GM12891 (cell line): ENCODE measurements at regions not wholly inside any gene's neighbourhood (a gene's known extent, or its start where the extent isn't known, plus 50 kb on each side); places are given as distances from the start of the nearest gene placed in this dataset.

Source experiments
- DNase-seq: peaks from one replicate; pipeline ENCODE4 v3.0.0; 2011; ENCODE audit warnings: low spot score; ENCODE audit not compliant: insufficient read length
- FAIRE-seq: peaks from 2 replicates; lab custom pipeline; 2011; peaks lifted over from hg19 to GRCh38; lab: Jason Lieb, UNC
- PAX5 ChIP-seq: IDR thresholded peaks from 2 replicates; pipeline ENCODE4 v1.6.1; 2011; ENCODE audit warnings: low read length, moderate library complexity, mild to moderate bottlenecking; ENCODE audit not compliant: insufficient read depth, severe bottlenecking
- POLR2A ChIP-seq: IDR thresholded peaks from 2 replicates; pipeline ENCODE4 v1.6.1; 2011; ENCODE audit warnings: low read depth, low read length, control low read depth
- POLR2AphosphoS5 ChIP-seq: IDR thresholded peaks from 2 replicates; pipeline ENCODE4 v1.6.1; 2011; ENCODE audit warnings: low read depth, low read length, control low read depth
- POU2F2 ChIP-seq: IDR thresholded peaks from 2 replicates; pipeline ENCODE4 v1.6.1; 2011; ENCODE audit warnings: low read depth, mild to moderate bottlenecking, control low read depth, low read length, moderate library complexity
- SPI1 ChIP-seq: IDR thresholded peaks from 2 replicates; pipeline ENCODE4 v1.6.1; 2011; ENCODE audit warnings: low read depth, low read length, control low read depth
- TAF1 ChIP-seq: IDR thresholded peaks from 2 replicates; pipeline ENCODE4 v1.6.1; 2011; ENCODE audit warnings: low read depth, low read length, control low read depth

DNA sequence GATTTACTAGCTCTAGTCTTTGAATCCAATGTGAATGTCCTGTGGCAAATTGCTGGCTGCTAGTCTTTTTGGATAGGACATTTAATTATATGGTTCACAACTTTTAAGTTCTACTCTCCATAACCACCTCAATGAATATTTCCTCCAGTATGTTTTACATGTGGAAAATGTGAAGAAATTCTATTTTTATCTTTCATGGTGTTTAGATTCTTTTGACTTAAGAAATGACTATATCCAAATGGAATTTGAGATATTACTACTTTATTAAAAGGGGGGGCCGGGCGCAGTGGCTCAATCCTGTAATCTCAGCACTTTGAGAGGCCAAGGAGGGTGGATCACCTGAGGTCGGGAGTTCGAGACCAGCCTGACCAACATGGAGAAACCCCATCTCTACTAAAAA is 202.0 kb downstream of the ARL4A start:
- FAIRE-seq = no peak
- no peak for DNase-seq
- TF ChIP-seq PAX5 (no peak), POU2F2 (no peak), POLR2AphosphoS5 (no peak), POLR2A (no peak), TAF1 (no peak), SPI1 (no peak)

DNA sequence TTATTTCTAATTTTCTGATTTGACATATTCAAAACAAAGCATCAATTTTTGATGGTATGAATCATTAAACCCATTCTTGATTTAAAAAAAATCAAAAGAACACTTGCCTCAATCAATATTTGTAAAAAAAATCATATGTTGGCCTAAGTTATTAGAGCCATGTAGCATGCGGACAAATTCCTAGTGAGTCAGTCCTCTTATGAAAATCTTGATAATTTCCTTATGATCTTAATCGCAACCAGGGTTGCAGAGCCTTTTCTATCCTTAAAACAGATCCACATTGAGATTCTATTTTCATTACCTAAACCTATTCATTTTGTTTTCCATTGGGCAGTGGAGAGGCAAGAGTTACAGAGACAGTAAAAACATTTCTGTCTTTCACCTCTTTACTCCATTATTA is 203.2 kb downstream of the ARL4A start:
- DNase-seq = no peak
- TF ChIP-seq POLR2A (no peak), POLR2AphosphoS5 (no peak), POU2F2 (no peak), TAF1 (no peak)
- no peak for FAIRE-seq

GRCh38 chr7:12893292-12893691 is 205.9 kb downstream of the ARL4A start:
- DNase-seq = no peak
- TF ChIP-seq POLR2AphosphoS5 (no peak), SPI1 (no peak), TAF1 (no peak), POU2F2 (no peak), POLR2A (no peak)

DNA sequence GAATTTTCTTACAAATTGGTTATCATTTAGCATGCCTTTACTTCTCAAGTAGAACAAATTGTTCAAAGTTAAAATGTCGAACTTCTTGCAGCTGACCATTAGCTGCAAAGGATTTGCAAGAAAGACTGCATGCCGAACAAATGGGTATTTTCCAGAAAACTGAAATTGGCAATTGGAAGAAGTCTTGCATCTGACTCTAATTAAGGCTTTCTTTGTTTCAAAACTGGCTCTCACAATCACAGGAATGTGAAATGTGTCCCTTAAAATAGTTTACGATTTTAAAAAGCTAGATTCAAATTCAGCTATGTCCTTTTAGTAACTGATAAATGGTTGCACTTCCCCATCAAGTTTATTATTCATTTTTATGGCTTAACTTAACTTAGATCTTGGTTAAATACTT is 207.9 kb downstream of the ARL4A start:
- no peak for DNase-seq
- TF ChIP-seq TAF1 (no peak), PAX5 (no peak), SPI1 (no peak), POLR2A (no peak), POU2F2 (no peak), POLR2AphosphoS5 (no peak)
- FAIRE-seq = no peak

More at GRCh38 chr7:12893292-12893691, 205.9 kb downstream of the ARL4A start:
- no peak for FAIRE-seq

- no peak for TF ChIP-seq POU2F2
- TF ChIP-seq POLR2A = no peak
- no peak for TF ChIP-seq POLR2AphosphoS5
- TF ChIP-seq SPI1 = no peak
- no peak for TF ChIP-seq PAX5
- no peak for TF ChIP-seq TAF1
- no peak for FAIRE-seq
- no peak for DNase-seq
These were observed 208.9 kb downstream of the ARL4A start for GRCh38 chr7:12896316-12896715.

DNA sequence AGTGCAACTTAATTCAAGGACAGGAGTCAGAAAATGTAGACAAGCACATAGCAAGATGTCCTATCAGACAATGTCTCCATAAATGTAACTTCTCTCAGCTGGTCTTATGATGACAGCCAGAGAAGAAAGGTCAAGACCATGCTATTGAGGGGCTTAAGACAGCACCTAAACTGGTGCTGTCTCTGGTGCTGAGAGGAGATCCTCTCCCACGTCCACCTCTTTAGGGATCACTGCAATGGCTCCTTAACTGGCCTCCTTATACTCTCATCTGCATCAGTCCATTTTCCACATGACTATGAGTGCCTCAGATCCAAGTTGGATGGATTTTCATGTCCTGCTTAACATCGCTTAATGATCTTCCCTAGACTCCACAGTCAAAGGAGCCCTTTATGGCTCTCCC is 210.6 kb downstream of the ARL4A start:
- TF ChIP-seq TAF1 (no peak), POU2F2 (no peak), POLR2AphosphoS5 (no peak), SPI1 (no peak), PAX5 (no peak), POLR2A (no peak)
- DNase-seq (no peak), FAIRE-seq (no peak)

- no peak for TF ChIP-seq POLR2AphosphoS5
- TF ChIP-seq PAX5 = no peak
- no peak for TF ChIP-seq TAF1
- no peak for TF ChIP-seq SPI1
- TF ChIP-seq POU2F2 = no peak
- no peak for TF ChIP-seq POLR2A
- DNase-seq (no peak), FAIRE-seq (no peak)
These were observed 211.2 kb downstream of the ARL4A start for GRCh38 chr7:12898620-12899019.

DNA sequence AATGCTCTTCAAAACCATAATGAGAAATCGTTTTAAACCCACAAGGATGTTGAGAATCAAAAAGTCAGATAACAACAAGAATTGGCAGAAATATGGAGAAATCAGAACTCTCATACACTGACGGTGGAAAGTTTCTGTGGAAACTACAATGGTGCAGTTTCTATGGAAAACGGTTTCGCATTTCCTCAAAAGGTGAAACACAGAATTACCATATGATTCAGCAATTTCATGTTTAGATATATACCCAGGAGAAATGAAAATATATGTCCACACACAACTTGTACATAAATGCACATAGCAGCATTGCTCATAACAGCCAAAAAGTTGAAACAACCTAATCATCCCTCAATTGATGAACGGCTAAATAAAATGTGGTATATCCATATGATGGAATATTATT is 218.2 kb downstream of the ARL4A start:
- FAIRE-seq = no peak
- TF ChIP-seq POLR2AphosphoS5 (no peak), SPI1 (no peak), PAX5 (no peak), POLR2A (no peak), TAF1 (no peak), POU2F2 (no peak)
- DNase-seq = no peak

DNA sequence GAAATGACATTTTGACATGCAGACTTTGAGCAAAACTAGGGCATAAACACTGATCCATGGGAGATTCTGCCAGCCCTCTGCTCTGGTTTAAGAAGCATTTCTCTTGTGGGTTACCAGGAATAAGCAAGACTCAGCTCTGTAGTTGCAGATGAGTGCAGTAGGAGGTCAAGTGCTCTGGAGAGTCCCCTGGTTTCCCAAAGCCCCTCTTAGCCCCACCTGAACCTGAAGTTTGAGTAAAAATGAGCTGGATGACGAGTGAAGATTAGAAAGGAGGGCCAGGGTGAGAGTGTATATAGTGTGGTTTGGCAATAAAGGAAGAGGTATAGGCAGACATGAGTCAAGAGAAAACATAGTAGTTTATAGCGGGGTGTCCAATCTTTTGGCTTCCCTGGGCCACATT is 220.3 kb downstream of the ARL4A start:
- TF ChIP-seq POU2F2 (no peak), POLR2AphosphoS5 (no peak), TAF1 (no peak), PAX5 (no peak), POLR2A (no peak), SPI1 (no peak)
- FAIRE-seq = no peak
- no peak for DNase-seq

- FAIRE-seq (no peak), DNase-seq (no peak)
- TF ChIP-seq TAF1 (no peak), POLR2A (no peak), POLR2AphosphoS5 (no peak), SPI1 (no peak), POU2F2 (no peak), PAX5 (no peak)
These were observed 222.1 kb downstream of the ARL4A start for GRCh38 chr7:12909483-12909882.

DNA sequence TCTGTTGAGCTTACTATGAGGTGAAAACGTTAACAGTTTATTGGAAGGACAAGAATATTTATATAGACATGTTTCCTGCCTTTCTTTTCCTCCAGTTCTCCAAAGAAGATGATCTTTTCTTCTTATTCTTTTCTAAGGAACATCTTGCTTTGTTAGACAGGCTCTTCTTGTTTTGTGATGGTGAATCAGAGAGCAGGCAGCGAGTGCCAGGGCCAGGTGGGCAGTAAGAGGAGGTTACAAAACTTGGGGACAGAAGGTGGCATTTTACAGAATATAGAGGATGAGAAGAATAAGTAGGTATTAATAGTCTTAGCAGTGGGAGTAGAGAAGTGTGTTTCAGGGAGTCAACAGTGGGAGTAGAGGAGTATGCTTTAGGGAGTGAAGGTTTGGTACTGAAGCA is 223.6 kb downstream of the ARL4A start:
- DNase-seq = no peak
- TF ChIP-seq TAF1 = no peak
- no peak for TF ChIP-seq SPI1
- TF ChIP-seq POLR2AphosphoS5 = no peak
- TF ChIP-seq POU2F2 = no peak
- no peak for TF ChIP-seq PAX5
- TF ChIP-seq POLR2A = no peak
- FAIRE-seq = no peak
